ENCODE measurements at regions not wholly inside any gene's neighbourhood (a gene's known extent, or its start where the extent isn't known, plus 50 kb on each side); places are given as distances from the start of the nearest gene placed in this dataset.

GRCh38 chr10:131708225-131708880 is 192.5 kb upstream of the PPP2R2D start:
- Histone ChIP-seq H2AFZ (ENCODE audit: low read depth, low read length) (no peak overlapping the region), H3K79me2 (replicated peaks; ENCODE audit: insufficient read depth, low read length) (no peaks in the 10 kb centered on the region), H3K4me3 (ENCODE audit: low read length) (no peak overlapping the region), H3K9ac (ENCODE audit: low read length) (no peak overlapping the region), H3K27me3 (ENCODE audit: insufficient read depth, low read depth, low read length) (no peaks in the 10 kb centered on the region), H3F3A (ENCODE audit: insufficient read depth, low read length, poor library complexity, severe bottlenecking) (no peaks in the 10 kb centered on the region), H3K36me3 (ENCODE audit: insufficient read depth, low read length) (no peaks in the 10 kb centered on the region), H3K9me2 (ENCODE audit: insufficient read depth, low read length) (no peaks in the 10 kb centered on the region), H3K4me2 (ENCODE audit: low read length) (no peak overlapping the region), H3K27ac (ENCODE audit: low read length) (no peak overlapping the region), H3K9me3 (ENCODE audit: low read length) (peaks cover 4% of the 10 kb centered on the region), H4K20me1 (ENCODE audit: insufficient read depth) (no peaks in the 10 kb centered on the region)
- TF ChIP-seq REST (IDR thresholded peaks at IDR 0.05; ENCODE audit: borderline replicate concordance) (no peak), POLR2AphosphoS5 (IDR thresholded peaks at IDR 0.05) (no peak), RAD21 (conservative IDR thresholded peaks at IDR 0.05) (no peak), MXI1 (conservative IDR thresholded peaks at IDR 0.05; ENCODE audit: poor library complexity, severe bottlenecking) (no peak), CTCF (IDR thresholded peaks at IDR 0.05; ENCODE audit: poor library complexity, severe bottlenecking) (no peak), EP300 (conservative IDR thresholded peaks at IDR 0.05; ENCODE audit: poor library complexity, severe bottlenecking) (no peak), SMC3 (conservative IDR thresholded peaks at IDR 0.05; ENCODE audit: poor library complexity) (no peak), TAF1 (IDR thresholded peaks at IDR 0.05; ENCODE audit: low read depth) (no peak), EZH2 (IDR thresholded peaks at IDR 0.05; ENCODE audit: borderline replicate concordance, insufficient read depth, low read length, poor library complexity, severe bottlenecking) (no peak)

GRCh38 chr10:131710142-131710861 is 190.5 kb upstream of the PPP2R2D start:
- no peaks in the 10 kb centered on the region for H3K9me2 ChIP-seq (ENCODE audit: insufficient read depth, low read length)
- no peak overlapping the region for H3K4me2 ChIP-seq (ENCODE audit: low read length)
- H4K20me1 ChIP-seq (ENCODE audit: insufficient read depth), result no peaks in the 10 kb centered on the region
- H3K79me2 ChIP-seq (replicated peaks; ENCODE audit: insufficient read depth, low read length), result no peaks in the 10 kb centered on the region
- H3K9me3 ChIP-seq (ENCODE audit: low read length), result peaks cover 4% of the 10 kb centered on the region
- no peaks in the 10 kb centered on the region for H3K27me3 ChIP-seq (ENCODE audit: insufficient read depth, low read depth, low read length)
- H2AFZ ChIP-seq (ENCODE audit: low read depth, low read length), result no peak overlapping the region
- H3K36me3 ChIP-seq (ENCODE audit: insufficient read depth, low read length), result no peaks in the 10 kb centered on the region
- H3K9ac ChIP-seq (ENCODE audit: low read length), result no peak overlapping the region
- H3K4me3 ChIP-seq (ENCODE audit: low read length), result no peak overlapping the region
- H3K27ac ChIP-seq (ENCODE audit: low read length), result no peak overlapping the region
- no peaks in the 10 kb centered on the region for H3F3A ChIP-seq (ENCODE audit: insufficient read depth, low read length, poor library complexity, severe bottlenecking)
- no peak for TF ChIP-seq SMC3 (conservative IDR thresholded peaks at IDR 0.05; ENCODE audit: poor library complexity)
- no peak for TF ChIP-seq REST (IDR thresholded peaks at IDR 0.05; ENCODE audit: borderline replicate concordance)
- TF ChIP-seq POLR2AphosphoS5 (IDR thresholded peaks at IDR 0.05), result no peak
- TF ChIP-seq MXI1 (conservative IDR thresholded peaks at IDR 0.05; ENCODE audit: poor library complexity, severe bottlenecking), result no peak
- TF ChIP-seq EP300 (conservative IDR thresholded peaks at IDR 0.05; ENCODE audit: poor library complexity, severe bottlenecking), result no peak
- no peak for TF ChIP-seq TAF1 (IDR thresholded peaks at IDR 0.05; ENCODE audit: low read depth)
- no peak for TF ChIP-seq EZH2 (IDR thresholded peaks at IDR 0.05; ENCODE audit: borderline replicate concordance, insufficient read depth, low read length, poor library complexity, severe bottlenecking)
- TF ChIP-seq CTCF (IDR thresholded peaks at IDR 0.05; ENCODE audit: poor library complexity, severe bottlenecking), result no peak
